HG03103 (cell line): ENCODE measurements at regions not wholly inside any gene's neighbourhood (a gene's known extent, or its start where the extent isn't known, plus 50 kb on each side); places are given as distances from the start of the nearest gene placed in this dataset.

Experiments used
- ATAC-seq: cut with Tn5 transposase; IDR thresholded peaks from one replicate; pipeline ENCODE4 v1.9.1; 2021; ENCODE audit warnings: low read depth; ENCODE audit not compliant: unreplicated experiment

DNA sequence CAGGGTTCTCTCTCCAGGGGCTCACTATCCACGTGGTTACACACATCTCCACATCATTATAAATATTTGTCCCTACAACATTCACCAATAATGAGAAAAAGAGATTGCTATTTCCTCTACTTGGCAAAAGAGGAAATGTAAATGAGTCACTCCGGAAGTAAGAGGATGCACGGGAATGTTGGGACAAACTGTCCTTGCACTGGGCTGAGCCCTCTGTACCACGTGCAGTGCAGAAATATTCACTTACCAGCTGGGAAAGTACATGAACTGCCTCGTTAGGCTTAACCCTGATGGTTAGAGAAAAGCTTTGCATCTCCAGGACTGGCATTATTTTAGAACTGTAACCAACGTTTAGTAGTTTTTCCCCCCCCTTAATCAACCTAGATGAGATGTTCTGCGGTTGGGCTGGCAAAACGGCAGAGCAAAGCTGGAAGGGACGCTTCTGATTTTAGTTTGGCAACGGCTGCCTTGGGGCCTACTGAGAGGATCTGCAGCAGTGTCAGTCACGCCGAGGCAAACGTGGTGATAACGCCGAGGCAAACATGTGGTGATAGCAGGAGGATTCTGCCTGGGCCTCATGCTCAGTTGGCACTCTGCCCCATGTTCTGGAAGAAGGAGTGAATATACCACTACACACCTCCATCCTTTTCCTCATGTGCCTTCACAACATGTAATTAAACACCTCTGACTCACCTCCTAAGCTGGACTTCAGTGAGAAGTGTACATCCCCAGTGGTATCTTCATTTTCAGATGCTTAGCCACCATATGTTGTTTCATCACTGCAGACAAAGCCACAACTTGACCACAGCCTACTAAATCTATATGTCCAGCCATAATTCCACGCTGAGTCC, 661.4 kb upstream of the KLF4 start:
- ATAC-seq, result no peak

DNA sequence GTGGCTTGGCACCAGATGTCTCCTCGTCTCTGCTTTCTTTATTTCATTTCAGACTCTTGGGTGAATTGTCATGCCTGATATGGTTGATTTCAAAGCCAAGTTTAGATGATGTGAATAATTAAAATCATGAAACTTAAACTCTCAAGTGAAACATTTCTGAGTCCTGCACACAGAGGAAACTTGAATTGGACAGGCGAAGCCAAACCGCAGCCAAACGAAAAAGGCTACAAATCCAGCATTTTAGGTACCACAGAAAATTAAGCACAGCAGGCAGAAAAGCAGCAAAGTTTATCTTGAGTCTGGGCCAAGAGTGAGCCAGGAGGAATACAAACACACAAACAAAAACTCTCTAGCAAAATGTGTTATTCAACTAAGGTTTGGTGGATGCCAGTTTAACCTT, 659.8 kb upstream of the KLF4 start:
- no peak for ATAC-seq

DNA sequence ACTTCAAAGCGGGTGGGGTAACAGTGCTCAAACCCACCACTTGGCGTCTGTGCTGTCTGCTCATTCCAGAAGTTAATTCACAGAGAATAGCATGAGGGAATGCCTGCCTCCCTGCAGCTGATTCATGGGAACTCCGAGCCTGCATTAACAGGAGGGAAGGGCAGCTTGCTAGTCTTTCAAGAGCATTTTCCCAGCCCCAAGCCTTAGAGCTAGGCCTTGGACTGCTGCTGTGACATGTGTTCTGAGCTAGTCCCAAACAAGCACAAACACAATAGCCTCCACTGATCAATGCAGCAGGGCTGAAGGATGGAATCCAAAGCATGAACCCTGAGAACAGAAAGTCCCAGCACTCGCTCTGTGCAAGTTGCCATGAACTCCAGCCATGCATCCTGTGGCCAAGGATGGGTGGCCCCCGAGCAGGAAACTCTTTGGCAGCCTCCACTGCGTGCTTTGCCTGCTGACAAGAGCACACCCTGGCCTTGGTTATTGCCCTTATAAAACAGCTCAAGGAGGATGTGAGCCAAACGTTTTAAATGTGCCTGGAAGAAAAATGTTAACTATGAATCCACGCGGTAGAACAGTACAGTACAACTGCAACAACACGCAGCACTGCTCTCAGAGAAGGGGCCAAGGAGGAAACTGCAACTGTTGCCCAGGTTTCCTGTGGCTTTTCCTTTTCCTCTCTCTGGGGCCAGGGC, 653.1 kb upstream of the KLF4 start:
- no peak for ATAC-seq

DNA sequence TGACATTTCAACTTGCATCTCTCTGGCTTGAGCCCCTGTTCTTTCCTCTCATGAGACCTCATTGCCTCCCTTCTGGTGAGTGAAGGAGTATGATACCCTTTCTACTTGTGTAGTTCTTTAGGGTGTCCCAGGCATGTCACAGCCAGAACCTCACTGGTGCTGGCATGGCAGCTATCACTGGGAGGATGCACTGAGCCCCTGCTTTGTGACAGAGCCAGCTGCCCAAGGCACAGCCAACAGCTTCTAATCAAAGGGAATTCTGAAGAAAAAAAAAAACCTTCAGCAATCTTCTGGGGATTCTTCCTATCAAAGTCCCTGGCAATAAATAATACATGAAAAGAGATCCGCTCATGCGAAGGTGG, 652.6 kb upstream of the KLF4 start:
- ATAC-seq, result no peak

DNA sequence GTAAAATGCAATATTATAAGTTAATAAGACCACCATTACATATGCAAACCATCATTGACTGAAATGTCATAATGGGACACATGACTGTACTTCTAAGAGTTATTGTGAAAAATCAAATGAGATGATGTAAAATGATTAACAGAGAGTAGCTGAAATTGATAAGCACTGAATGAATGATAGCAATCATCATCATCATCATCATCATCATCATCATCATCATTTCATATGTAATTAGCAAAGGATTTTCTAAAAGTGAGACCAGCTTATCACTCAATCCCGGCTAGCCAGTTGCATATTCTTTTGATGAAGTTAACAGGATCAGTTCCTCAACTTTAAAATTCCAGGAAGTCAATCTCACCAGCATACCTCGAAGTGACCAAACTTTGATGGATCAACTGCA, 650.3 kb upstream of the KLF4 start:
- no peak for ATAC-seq

DNA sequence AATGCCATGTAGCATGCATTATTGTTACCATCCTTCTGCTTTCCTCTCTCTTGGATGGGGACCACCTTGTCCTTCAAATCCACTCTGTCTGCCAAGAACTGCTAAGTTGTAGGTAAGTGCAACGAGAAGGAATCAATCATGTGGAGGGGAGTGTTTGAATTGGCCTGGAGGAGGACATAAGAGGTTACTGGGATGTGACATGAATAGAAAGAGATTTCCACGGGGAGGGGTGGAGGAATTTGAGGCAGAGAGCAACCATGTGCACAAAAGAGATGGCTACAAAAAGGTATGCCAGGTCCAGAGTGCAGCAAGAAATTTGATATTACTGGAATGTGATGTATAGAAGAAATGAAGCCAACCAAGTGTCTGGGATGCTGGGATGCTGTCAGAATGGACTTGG, 648.9 kb upstream of the KLF4 start:
- no peak for ATAC-seq

DNA sequence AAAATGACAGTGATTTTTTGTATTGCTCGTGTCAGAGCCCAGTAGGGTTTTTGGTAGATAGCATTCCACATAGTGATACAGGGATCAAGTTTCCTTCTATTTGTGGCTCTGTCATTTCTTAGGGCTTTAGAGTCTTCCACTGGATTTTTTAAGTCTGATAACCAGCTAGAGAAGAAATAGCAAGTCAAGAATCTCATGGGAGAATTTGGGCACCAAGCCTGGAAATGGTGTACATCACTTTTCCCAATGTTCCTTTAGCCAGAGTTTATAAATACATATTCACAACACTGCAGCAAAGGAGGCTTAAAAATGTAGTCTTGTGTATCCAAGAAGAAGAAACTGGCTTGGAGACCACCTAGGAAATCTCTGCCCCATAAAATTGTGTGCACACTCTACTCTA, 647.1 kb upstream of the KLF4 start:
- ATAC-seq, result no peak

DNA sequence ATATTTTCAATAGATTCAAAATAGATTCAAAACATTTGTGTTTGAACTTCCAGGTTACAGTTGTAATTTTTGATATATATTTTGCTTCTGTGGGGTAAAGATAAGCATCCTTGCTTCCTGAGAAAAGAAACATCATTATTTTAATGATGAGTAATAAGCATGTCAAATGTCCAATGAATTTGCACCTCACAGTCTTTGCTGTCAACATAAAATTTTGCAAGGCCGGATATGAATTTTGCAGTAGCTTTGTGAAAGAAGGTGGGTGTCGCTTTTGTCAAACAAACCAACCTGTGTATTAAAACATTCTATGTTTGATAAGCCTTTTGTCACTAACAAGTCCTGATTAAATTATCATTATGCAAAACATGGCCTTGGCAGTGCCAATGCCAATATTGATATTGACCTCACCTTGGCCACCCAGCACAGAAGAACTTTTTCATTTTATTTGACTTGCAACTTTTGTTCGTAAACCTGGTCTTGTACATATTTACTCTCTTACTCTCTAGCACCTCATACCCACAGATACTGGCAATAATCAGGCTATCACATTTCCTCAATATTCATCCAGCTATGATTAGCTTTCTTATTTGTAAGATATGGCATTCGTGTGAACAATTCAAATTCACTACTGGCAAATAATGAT, 645.0 kb upstream of the KLF4 start:
- ATAC-seq, result no peak

DNA sequence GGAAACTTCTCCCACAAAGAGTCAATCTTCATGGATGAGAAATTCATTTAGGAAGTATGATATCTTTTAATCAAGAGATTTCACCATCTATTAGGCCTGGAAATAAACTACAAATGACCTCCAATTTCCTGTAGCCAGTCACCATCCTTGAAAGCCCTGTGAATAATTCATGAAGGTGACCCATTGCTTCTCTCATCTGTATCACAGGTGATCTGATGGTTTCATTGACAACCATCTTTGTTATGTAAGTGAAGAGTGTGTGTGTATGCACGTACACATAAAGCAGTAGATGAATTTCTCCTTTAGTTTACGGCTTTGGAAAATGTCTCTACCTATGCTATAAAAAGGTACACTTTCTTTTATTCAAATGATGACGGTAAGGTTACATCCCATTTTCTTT, 644.1 kb upstream of the KLF4 start:
- no peak for ATAC-seq

DNA sequence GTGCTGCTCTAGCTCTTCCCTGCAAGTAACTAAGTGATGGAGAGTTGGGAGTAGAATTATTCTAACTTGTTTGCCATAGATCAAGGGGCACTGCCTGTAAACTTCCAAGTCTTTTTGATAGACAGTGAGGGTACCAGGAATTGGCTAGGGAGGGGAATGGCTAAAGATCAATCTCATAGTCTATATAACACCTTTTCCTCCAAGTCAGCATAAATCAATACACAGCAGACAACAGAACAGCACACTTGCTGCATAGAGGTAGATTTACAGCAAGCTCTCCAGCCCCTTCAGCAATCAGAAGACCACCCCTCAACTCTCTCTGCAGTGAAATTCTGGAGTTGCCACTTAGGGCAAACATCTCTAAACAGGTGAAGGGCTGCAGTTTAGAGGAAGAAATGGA, 643.5 kb upstream of the KLF4 start:
- ATAC-seq, result no peak

DNA sequence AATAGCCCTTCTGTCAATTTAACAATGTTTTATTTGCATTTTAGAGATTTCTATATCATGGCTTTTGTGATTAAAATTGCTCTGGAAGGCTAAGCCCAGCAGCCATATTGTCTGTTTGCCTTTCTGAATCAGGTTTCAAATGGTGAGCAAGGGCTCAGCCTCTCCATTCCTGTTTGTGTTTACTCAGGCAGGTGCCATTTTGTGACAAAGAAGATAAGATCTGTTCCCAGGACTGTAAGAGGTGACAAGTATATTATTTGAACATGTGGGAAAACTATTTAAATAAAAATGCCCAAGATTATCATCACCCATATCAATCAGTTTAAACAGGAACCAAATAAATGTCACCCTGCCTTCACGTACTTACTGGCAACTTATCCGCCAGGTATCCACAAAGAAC, 641.3 kb upstream of the KLF4 start:
- ATAC-seq, result no peak

DNA sequence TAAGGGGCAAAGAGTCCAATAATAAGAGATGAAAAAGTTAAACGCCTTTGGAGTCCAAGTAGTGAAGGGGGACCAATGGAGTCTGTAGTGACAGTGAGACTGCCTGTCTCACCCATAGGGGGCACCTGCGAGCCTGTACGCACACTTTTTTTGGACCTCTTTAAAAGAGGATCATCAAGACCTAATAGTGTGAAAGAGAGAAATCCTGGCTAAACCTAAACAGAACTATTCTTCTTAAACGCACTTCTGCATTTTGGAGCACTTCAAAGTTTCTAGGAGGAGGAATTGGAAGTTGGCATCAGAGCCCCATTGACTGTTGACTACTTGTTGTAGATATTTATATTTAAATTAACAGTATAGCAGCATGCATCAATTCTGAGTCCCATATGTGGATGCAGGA, 636.1 kb upstream of the KLF4 start:
- no peak for ATAC-seq

DNA sequence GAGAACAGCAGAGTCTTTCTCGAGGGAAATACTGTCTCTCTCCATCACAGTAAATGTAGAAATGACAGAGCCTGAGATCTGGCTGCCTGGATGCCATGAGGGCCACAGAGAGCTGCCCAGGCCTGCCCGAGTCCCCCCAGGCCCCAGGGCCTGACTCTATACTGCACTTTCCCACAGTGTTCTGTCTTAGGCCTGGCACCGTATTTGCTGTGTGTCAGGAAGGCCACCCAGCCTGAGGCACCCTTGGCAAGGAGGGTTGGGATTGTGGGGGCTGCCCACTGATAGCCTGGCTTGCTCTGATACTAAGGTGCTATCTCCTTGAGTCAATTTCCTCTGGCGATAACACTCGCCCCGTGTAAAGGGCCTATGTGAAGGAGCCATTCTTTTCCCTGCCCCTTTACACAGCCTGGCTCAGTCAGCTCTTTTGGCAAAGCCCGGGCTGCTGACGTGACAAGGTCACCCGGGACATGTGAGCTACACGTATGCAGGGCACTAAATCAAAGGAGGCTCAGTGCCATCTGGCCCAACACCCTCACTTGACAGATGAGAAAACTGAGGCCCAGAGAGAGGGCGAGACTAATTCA, 630.1 kb upstream of the KLF4 start:
- no peak for ATAC-seq

DNA sequence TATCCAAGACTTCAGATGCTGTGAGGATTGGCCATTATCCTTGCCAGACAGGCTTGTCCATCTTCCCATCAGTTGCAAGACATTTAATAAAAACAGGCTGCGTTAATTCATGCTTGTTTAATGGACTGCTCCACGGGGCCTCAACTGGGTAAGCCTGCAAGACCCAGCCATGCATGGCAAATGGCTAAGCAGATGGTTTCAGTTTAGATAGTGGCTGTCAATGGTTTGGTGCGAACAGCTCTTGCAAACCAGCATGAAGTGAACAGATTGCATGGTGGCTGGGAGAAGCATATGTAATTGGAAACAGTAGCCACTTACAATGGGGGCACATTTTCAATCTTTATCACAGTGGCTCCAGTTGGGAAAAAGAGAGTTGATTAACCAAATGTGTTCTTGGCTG, 628.2 kb upstream of the KLF4 start:
- ATAC-seq, result no peak

DNA sequence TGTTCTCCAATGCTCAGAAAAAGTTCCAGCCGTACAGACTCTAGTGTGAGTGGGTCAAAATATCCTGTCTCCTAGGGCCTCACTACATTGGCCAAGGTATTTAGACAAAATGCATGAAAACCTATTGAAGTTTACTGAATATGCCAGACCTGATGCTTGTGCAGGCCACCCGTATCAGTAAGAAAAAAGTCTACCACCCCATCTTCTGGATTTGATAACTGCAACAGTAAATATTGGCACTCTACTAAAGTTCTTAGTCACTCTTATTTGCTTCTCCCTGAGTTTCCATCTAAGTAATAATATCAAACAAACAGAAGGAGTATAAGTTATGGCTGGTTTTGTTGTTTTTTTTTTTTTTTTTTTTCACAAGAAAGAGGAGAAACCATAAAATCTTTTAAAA, 627.7 kb upstream of the KLF4 start:
- ATAC-seq, result no peak

DNA sequence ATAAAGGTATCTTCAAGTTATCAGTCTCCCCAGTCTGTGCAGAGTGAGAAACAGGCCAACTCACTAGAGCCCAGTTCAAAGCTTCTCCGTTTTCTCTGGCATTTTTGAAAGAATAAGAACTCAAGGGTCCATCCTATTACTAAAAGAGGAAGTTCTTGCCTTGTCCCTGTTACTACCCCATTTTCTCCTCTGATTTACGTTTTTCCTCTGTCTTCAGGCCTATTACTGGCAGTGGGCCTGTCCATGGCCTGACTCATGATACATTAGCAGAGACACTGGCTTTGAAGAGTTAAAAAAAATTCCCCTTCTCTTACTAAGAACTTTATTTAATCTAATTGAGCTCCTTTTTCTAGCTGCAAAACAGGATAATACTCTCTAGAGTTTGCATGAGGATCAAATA, 624.0 kb upstream of the KLF4 start:
- no peak for ATAC-seq

DNA sequence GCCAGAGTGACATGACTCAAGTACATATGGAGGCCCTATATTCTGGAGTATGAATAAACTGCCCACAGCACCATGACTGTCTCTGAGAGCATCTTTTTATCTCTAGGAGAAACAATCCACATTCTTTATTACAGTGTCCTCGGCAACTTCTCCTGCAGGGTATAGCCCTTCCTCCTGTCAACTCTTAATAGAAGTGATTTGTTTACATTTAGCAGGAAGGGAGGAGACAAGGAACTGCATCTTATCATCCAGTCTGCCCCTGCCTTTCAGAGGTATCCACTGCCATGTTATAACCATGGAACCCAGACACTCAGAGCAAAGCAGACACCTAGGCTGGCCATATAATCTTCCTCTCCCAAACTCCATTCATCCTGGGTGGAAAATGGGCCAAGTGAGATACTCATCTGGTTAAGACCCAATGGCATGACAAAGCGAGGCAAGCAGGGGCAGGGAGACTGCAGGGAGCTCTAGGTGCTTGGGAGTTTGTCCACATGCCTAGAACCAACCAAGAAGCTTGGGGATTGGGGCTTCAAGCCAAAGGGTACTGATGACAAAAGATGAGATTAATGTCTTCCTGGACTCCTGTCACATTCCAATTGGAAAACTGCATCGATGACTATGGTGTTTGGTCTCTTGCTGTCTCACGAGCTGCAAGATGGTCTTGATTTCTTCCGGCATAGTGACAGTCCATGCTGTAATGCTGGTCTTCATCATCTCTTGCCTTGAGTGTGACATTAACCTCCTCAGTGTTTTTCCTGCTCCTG, 620.5 kb upstream of the KLF4 start:
- no peak for ATAC-seq

DNA sequence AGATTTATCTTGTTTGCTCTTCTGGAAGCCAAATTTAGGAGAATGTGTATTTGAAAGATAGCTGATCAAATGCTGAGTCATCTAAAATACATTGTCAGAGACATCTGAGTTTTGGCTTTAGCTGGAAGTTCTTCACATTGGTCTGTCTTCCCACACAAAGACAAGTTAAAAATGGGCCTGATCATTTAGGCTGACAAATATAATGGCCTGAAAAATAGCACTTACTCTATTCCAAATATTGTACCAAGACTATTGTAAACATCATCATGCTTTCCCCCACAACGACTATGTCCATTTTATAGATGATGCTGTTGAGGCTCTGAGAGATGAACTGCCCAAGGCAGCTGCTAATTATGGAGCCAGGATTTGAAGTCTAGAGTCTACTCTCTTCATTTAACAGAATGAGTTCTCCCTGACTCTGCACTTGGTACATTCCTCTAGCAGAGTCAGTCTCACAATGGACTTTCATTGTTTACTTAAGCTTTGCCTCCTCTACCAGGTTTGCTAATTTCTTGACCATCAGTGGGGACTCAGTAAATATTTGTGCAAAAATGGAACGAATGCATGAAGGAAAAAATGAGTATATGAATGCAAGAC, 619.4 kb upstream of the KLF4 start:
- ATAC-seq, result no peak

DNA sequence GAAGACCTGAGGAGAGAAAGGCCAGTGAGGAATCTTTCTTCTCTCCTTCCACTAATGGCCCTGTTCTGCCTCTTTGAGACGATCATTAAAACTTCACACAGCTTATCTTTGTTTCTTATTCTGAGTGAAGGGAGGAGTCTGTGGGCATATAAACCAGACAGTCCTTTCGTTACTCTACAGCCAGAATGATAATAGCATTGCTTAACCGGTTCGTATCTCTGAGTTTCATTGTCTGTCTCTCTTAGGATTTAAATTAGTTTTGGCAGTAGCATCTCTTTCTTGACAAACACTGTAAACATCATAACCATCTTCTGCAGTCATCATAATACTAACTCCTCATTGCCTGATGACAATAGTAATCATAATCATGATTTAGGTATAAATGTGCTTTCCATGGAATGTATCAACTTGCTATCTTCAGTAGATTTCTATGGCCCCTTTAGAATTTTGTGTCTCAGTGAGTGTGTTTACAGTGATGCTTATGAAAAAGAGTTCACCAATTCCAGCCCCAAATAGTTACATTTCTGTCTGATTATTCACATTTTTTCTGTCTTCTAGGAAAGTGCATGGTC, 618.8 kb upstream of the KLF4 start:
- ATAC-seq, result no peak

DNA sequence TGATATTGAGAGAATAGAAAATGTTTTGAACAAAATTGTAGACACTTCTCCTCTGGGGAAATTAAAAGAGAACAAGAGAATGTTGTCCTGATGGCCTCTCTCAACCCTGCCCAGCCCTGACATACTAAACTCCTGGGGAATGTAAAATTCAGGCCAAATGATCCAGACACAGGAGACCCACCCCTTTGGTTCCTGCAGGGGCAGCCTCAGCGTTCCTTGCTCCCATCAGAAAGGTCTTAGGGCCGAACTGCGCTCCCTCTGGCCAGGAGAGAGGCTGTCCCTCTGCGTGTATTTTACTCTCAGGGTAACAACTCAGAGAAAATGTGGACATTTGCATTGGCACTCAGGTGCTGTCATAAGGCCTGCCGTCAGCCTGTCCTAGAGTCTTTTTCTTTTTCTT, 616.3 kb upstream of the KLF4 start:
- ATAC-seq, result no peak
